ENCODE measurements at regions not wholly inside any gene's neighbourhood (a gene's known extent, or its start where the extent isn't known, plus 50 kb on each side); places are given as distances from the start of the nearest gene placed in this dataset.

GRCh38 chr17:17398188-17398942, 78.4 kb upstream of the MED9 start:
- DNase-seq, result peak; percentile 37

GRCh38 chr17:17398943-17399926, 77.6 kb upstream of the MED9 start:
- no peak for DNase-seq

- DNase-seq, result no peak
Measured at GRCh38 chr17:17400070-17400469, 76.7 kb upstream of the MED9 start.

- no peak for DNase-seq
Measured at GRCh38 chr17:17400566-17401184, 76.1 kb upstream of the MED9 start.

DNA sequence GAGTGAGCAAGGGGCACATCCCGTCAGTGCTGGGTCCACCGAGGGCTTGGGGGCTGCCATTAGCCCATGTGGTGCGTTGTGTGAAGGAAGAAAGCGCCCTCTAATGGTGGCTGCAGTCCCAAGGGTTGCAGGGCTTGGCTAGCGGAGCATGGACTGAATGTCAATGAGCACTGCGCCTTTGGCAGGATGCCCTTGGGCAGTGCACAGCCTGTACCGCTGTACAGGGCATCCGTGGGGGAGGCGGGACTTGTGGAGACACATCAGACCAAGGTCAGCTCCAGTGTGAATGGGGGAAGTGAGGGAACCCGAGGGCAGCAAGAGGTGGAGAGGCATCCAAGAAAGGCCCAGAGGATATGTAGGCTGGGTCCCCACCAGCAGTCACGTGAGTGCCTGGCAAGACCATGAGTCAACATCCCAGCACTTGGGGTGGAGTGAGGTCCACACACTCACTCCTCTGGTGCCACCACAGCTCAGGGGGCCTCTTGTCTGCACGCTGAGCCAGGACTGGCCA, 75.5 kb upstream of the MED9 start:
- no peak for DNase-seq

- peak; percentile 29 for DNase-seq
Measured at GRCh38 chr17:17402558-17402957, 74.2 kb upstream of the MED9 start.

DNA sequence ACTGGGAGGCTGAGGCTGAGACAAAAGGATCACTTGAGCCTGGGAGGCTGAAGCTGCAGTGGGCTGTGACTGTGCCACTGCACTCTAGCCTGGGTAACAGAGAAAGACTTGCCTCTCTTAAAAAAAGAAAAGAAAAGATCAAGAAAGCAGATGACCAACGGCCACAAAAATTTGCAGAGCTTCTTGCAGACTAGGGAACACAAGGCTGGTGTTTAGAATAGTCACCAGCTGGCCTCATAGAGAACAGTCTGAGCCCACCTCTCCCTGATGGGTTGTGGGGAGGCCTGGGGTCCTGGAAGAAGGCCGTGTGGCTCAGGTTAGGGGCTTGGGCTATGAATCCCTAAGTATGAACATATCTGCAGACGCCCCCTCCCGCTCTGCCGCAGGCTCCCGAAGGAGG, 73.7 kb upstream of the MED9 start:
- DNase-seq, result no peak

- DNase-seq, result no peak
Measured at GRCh38 chr17:17403899-17404576, 72.8 kb upstream of the MED9 start.

GRCh38 chr17:17405673-17406072, 71.1 kb upstream of the MED9 start:
- no peak for DNase-seq

DNA sequence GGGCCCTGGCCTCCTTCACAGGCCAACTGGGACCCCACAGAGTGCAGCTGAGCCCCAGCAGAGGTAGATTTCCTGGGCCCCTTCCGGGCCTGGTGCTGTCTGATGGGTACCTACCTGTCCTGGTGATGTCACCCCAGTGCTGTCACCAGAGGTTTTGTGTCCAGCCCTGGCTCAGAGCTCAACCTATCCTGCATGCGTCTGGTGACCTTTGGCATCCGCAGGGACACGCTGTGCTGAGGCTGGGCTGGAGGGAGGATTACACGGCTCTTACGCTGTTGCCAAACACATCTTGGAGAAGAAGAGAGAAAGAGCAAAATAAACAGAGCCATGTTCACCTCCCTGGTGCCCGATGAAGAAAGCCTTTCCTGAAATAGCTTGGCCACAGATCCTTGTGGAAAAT, 70.6 kb upstream of the MED9 start:
- DNase-seq, result no peak

GRCh38 chr17:17408236-17408794, 68.5 kb upstream of the MED9 start:
- peak; percentile 49 for DNase-seq

- DNase-seq, result no peak
Measured at GRCh38 chr17:17410357-17410756, 66.4 kb upstream of the MED9 start.

- DNase-seq, result peak; percentile 48
Measured at GRCh38 chr17:17411692-17412091, 65.1 kb upstream of the MED9 start.

DNA sequence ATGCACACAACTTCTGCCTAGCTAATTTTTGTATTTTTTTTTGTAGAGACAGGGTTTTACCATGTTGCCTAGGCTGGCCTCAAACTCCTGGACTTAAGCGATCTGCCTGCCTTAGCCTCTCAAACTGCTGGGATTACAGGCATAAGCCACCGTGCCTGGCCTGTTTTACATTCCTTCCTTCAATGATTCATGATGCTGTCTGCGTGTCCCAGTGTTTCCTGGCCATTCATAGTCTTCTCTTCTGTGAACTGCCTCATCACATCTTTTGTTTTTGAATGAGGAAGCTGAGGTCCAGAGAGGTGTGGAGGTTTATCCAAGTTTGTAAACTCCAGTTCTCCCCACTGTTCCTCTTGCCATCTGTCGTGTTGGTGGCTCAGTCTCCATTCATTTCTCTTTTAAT, 64.5 kb upstream of the MED9 start:
- DNase-seq, result peak; percentile 81

DNA sequence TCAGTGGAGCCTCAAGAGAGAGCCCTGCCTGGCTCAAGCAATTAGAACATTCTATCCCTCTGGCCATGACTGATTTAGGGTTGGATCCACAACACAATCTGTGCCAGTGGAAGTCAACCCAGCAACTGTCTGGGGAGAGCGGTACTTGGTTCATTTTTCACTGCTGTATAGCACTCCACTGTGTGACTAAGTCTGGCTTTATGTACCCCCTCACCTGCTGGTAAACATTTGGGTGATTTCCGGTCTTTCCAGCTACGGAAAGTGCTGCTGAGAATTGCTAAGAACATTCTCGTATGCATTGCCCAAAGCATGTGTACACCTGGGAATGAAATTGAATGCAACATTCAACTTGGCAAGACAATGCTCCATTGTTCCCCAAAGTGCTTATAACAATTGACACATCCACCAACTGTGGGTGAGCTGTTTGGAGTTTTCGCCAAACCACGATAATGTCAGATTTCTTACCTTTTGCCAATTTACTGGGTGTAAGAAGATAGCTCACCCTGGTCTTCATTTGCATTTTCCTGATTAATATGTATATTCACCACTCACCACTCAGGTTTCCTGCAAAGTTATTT, 63.5 kb upstream of the MED9 start:
- no peak for DNase-seq

DNA sequence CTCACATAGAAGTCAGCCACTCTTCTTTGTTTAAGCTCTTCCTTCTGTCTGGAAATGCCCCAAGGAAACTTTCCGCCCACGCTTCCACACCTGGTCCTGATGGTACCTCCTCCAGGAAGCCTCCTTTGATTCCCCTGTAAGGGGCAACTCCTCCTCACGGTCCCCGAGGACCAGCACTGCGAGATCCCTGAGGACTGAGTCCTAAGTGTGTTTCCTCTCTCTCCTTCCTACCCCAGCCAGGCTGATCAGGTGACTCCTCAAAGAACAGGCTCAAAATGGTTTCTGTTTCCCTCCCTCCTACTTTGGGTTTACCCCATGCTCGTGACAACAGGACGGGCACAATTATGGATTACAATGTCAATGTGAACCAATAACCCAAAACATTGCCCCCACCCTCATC, 63.0 kb upstream of the MED9 start:
- no peak for DNase-seq

DNA sequence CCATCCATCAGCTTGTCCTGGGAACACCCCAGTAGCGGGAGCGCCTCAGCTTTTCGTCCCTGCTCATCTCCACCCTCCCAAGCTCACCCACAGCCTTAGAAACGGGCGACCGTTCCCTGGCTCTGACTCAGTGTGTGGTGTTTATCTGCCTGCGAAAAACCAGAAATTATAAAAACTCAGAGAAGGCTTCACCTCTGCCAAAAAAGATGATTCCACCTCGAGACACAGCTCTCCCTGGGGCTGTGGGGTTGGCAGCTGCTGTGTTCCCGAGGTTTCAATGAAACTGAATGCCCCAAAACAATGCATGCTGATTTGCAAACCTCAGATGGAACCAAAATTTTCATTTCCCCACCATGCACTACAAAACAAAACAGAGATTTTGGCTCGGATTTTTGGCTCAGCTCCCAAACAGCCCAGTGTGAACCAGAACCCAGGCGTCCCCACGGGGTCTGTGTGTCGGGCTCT, 62.4 kb upstream of the MED9 start:
- peak; percentile 68 for DNase-seq

GRCh38 chr17:17415006-17415405, 61.8 kb upstream of the MED9 start:
- DNase-seq, result no peak

DNA sequence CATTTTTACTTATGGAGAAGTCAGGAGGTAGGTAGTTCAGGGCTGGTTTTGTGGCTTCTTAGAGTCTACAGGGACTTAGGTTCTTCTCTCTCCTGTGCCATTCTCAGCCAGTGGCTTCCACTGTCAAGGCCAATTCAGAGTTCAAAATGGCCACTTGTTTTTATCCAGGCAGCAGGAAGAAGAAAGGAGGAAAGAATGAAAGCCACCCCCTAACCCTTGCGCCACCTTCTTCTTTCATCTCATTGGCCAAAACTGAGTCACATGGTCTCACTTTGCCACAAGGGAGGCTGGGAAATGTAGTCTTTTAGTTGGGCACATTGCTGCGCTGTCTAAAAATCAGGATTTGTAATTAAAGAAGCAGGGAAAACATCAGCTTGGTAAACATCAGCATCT, 60.8 kb upstream of the MED9 start:
- DNase-seq, result peak; percentile 75

- peak; percentile 55 for DNase-seq
Measured at GRCh38 chr17:17416400-17417360, 60.1 kb upstream of the MED9 start.

DNA sequence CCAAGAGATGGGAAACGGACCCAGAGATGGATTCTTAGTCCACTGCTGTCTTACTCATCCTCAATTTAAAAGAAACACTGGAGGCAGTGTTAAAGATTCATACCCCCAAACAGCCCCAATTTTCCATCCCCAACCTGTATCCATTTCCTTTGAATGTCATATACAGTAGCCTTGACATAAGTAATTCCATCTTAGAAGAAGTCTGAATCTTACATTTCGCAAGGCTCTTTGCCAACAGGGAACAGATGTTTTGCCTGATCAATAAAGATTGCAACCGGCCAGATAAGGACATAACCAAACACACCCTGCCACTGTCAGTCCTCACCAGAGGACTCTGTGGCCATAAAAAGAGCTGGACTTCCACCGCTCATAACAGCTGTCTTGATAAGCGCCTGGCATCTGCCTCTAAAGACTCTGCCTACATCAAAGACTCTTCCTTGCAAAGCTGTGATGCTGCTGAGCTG, 59.0 kb upstream of the MED9 start:
- no peak for DNase-seq

Data from fibroblast of upper back skin (primary cell).